PC-3 (cell line): ENCODE measurements at regions not wholly inside any gene's neighbourhood (a gene's known extent, or its start where the extent isn't known, plus 50 kb on each side); places are given as distances from the start of the nearest gene placed in this dataset.
"Not testable (repeated sequence)": the region's sequence is repeated elsewhere in the genome, so short reads cannot be mapped to it uniquely, and the experiment has no call there.

Experiments used
- EZH2 ChIP-seq: fragments of 300-600 bp; sonication (generic); IDR thresholded peaks from one replicate; pipeline ENCODE4 v1.6.1; 2017; ENCODE audit warnings: antibody characterized with exemption, mild to moderate bottlenecking, low read length; ENCODE audit not compliant: unreplicated experiment
- EZH2phosphoT487 ChIP-seq: fragments of 300-600 bp; sonication (generic); IDR thresholded peaks from 2 replicates; pipeline ENCODE4 v1.6.1; 2018; ENCODE audit warnings: mild to moderate bottlenecking, antibody characterized with exemption, low read length, borderline replicate concordance
- TF ChIP-seq, protein P1 (sequence below): fragments of 300-600 bp; sonication (generic); conservative IDR thresholded peaks from 2 replicates; pipeline ENCODE4 v1.5.1; 2017; ENCODE audit warnings: antibody characterized with exemption, low read depth, mild to moderate bottlenecking, low read length

DNA sequence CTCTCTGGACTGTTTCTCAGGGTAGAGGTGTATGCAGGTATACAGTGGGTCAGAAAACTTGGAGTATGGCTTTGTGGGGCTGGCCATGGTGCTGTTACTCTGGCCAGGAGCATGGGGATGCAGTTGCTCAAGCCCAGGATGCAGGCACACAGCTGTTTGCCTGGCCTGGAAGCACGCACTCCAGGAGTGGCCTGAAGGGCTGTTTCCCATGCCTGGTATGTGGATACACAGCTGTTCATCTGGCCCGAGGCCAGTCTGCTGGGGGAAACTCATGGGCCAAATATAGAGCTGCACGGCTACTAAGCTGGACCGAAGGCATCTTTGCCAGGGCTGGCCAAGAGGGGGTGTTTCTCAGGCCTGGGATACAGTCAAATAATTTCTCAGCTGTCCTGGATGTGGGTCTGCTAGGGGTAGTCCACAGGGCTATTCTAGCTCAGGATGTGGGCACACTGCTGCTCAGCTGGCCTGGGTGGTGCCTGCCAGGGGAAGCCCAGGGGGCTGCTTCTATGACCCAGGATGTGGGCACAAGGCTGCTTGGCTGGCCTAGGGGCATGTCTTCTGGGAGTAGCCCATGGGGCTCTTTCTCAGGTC is 104.1 kb downstream of the THSD1 start:
- TF ChIP-seq, protein P1, sequence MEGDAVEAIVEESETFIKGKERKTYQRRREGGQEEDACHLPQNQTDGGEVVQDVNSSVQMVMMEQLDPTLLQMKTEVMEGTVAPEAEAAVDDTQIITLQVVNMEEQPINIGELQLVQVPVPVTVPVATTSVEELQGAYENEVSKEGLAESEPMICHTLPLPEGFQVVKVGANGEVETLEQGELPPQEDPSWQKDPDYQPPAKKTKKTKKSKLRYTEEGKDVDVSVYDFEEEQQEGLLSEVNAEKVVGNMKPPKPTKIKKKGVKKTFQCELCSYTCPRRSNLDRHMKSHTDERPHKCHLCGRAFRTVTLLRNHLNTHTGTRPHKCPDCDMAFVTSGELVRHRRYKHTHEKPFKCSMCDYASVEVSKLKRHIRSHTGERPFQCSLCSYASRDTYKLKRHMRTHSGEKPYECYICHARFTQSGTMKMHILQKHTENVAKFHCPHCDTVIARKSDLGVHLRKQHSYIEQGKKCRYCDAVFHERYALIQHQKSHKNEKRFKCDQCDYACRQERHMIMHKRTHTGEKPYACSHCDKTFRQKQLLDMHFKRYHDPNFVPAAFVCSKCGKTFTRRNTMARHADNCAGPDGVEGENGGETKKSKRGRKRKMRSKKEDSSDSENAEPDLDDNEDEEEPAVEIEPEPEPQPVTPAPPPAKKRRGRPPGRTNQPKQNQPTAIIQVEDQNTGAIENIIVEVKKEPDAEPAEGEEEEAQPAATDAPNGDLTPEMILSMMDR: not testable (repeated sequence)
- TF ChIP-seq EZH2, EZH2phosphoT487: not testable (repeated sequence)
